ENCODE measurements at regions not wholly inside any gene's neighbourhood (a gene's known extent, or its start where the extent isn't known, plus 50 kb on each side); places are given as distances from the start of the nearest gene placed in this dataset.
"Not testable (repeated sequence)": the region's sequence is repeated elsewhere in the genome, so short reads cannot be mapped to it uniquely, and the experiment has no call there.

- not testable (repeated sequence) for H3K4me1 Mint-ChIP-seq, H3K27me3 Mint-ChIP-seq, DNase-seq, H3K36me3 Mint-ChIP-seq, H3K27ac Mint-ChIP-seq, H3K4me3 Mint-ChIP-seq
- H3K9me3 Mint-ChIP-seq: peaks cover 21% of the 10 kb centered on the region
Observed at GRCh38 chr4:33501587-33501986, 2742.7 kb downstream of the ARAP2 start.

GRCh38 chr4:33512397-33512796 lies 2731.9 kb downstream of the ARAP2 start:
- no peak for DNase-seq
- H3K4me1 Mint-ChIP-seq: no peaks in the 10 kb centered on the region
- H3K27me3 Mint-ChIP-seq: no peaks in the 10 kb centered on the region
- H3K9me3 Mint-ChIP-seq: peaks cover 6% of the 10 kb centered on the region
- H3K4me3 Mint-ChIP-seq: no peak overlapping the region
- no peaks in the 10 kb centered on the region for H3K36me3 Mint-ChIP-seq
- no peak overlapping the region for H3K27ac Mint-ChIP-seq

GRCh38 chr4:33518856-33519255 lies 2725.5 kb downstream of the ARAP2 start:
- Mint-ChIP-seq H3K4me1 (no peaks in the 10 kb centered on the region), H3K36me3 (no peaks in the 10 kb centered on the region), H3K27me3 (no peaks in the 10 kb centered on the region), H3K9me3 (peaks cover 3% of the 10 kb centered on the region), H3K4me3 (no peak overlapping the region), H3K27ac (no peak overlapping the region)
- no peak for DNase-seq

- Mint-ChIP-seq H3K4me1 (no peaks in the 10 kb centered on the region), H3K9me3 (peaks cover 1% of the 10 kb centered on the region), H3K36me3 (no peaks in the 10 kb centered on the region), H3K4me3 (no peak overlapping the region), H3K27ac (no peak overlapping the region), H3K27me3 (no peaks in the 10 kb centered on the region)
- DNase-seq: no peak
Observed at GRCh38 chr4:33532821-33533220, 2711.5 kb downstream of the ARAP2 start.

GRCh38 chr4:33536898-33537297 lies 2707.4 kb downstream of the ARAP2 start:
- Mint-ChIP-seq H3K27me3 (no peaks in the 10 kb centered on the region), H3K4me3 (no peak overlapping the region), H3K36me3 (no peaks in the 10 kb centered on the region), H3K9me3 (no peaks in the 10 kb centered on the region), H3K4me1 (no peaks in the 10 kb centered on the region), H3K27ac (no peak overlapping the region)
- DNase-seq: no peak

- no peak overlapping the region for H3K4me3 Mint-ChIP-seq
- no peak overlapping the region for H3K27ac Mint-ChIP-seq
- no peak for DNase-seq
- H3K27me3 Mint-ChIP-seq: no peaks in the 10 kb centered on the region
- H3K36me3 Mint-ChIP-seq: no peaks in the 10 kb centered on the region
- no peaks in the 10 kb centered on the region for H3K9me3 Mint-ChIP-seq
- H3K4me1 Mint-ChIP-seq: no peaks in the 10 kb centered on the region
Observed at GRCh38 chr4:33537527-33537926, 2706.8 kb downstream of the ARAP2 start.

- DNase-seq: no peak
- no peak overlapping the region for H3K4me3 Mint-ChIP-seq
- no peaks in the 10 kb centered on the region for H3K4me1 Mint-ChIP-seq
- H3K36me3 Mint-ChIP-seq: no peaks in the 10 kb centered on the region
- no peaks in the 10 kb centered on the region for H3K27me3 Mint-ChIP-seq
- no peaks in the 10 kb centered on the region for H3K9me3 Mint-ChIP-seq
- H3K27ac Mint-ChIP-seq: no peak overlapping the region
Observed at GRCh38 chr4:33543941-33544450, 2700.3 kb downstream of the ARAP2 start.

- H3K4me3 Mint-ChIP-seq: no peak overlapping the region
- H3K27ac Mint-ChIP-seq: no peak overlapping the region
- no peaks in the 10 kb centered on the region for H3K27me3 Mint-ChIP-seq
- H3K4me1 Mint-ChIP-seq: no peaks in the 10 kb centered on the region
- peaks cover 24% of the 10 kb centered on the region for H3K9me3 Mint-ChIP-seq
- DNase-seq: no peak
- H3K36me3 Mint-ChIP-seq: no peaks in the 10 kb centered on the region
Observed at GRCh38 chr4:33551244-33551643, 2693.1 kb downstream of the ARAP2 start.

- Mint-ChIP-seq H3K36me3 (no peaks in the 10 kb centered on the region), H3K4me3 (no peak overlapping the region), H3K27me3 (no peaks in the 10 kb centered on the region), H3K27ac (no peak overlapping the region), H3K9me3 (peaks cover 3% of the 10 kb centered on the region), H3K4me1 (no peaks in the 10 kb centered on the region)
- DNase-seq: no peak
Observed at GRCh38 chr4:33561259-33561658, 2683.1 kb downstream of the ARAP2 start.

- Mint-ChIP-seq H3K4me3 (no peak overlapping the region), H3K27ac (no peak overlapping the region), H3K36me3 (no peaks in the 10 kb centered on the region), H3K4me1 (no peaks in the 10 kb centered on the region), H3K27me3 (no peaks in the 10 kb centered on the region), H3K9me3 (no peaks in the 10 kb centered on the region)
- DNase-seq: no peak
Observed at GRCh38 chr4:33566649-33567048, 2677.7 kb downstream of the ARAP2 start.

GRCh38 chr4:33577791-33578190 lies 2666.5 kb downstream of the ARAP2 start:
- H3K27ac Mint-ChIP-seq: no peak overlapping the region
- no peak for DNase-seq
- no peaks in the 10 kb centered on the region for H3K4me1 Mint-ChIP-seq
- H3K4me3 Mint-ChIP-seq: no peak overlapping the region
- no peaks in the 10 kb centered on the region for H3K36me3 Mint-ChIP-seq
- H3K27me3 Mint-ChIP-seq: no peaks in the 10 kb centered on the region
- H3K9me3 Mint-ChIP-seq: peaks cover 9% of the 10 kb centered on the region

- DNase-seq: no peak
- Mint-ChIP-seq H3K36me3 (no peaks in the 10 kb centered on the region), H3K9me3 (peaks cover 3% of the 10 kb centered on the region), H3K4me1 (no peaks in the 10 kb centered on the region), H3K4me3 (no peak overlapping the region), H3K27ac (no peak overlapping the region), H3K27me3 (no peaks in the 10 kb centered on the region)
Observed at GRCh38 chr4:33579951-33580350, 2664.4 kb downstream of the ARAP2 start.

GRCh38 chr4:33592701-33593100 lies 2651.6 kb downstream of the ARAP2 start:
- no peak overlapping the region for H3K27ac Mint-ChIP-seq
- no peaks in the 10 kb centered on the region for H3K36me3 Mint-ChIP-seq
- no peaks in the 10 kb centered on the region for H3K4me1 Mint-ChIP-seq
- no peak for DNase-seq
- H3K4me3 Mint-ChIP-seq: no peak overlapping the region
- peaks cover 20% of the 10 kb centered on the region for H3K9me3 Mint-ChIP-seq
- no peaks in the 10 kb centered on the region for H3K27me3 Mint-ChIP-seq

- no peaks in the 10 kb centered on the region for H3K4me1 Mint-ChIP-seq
- H3K27me3 Mint-ChIP-seq: no peaks in the 10 kb centered on the region
- no peak for DNase-seq
- no peaks in the 10 kb centered on the region for H3K36me3 Mint-ChIP-seq
- peaks cover 8% of the 10 kb centered on the region for H3K9me3 Mint-ChIP-seq
- H3K4me3 Mint-ChIP-seq: no peak overlapping the region
- no peak overlapping the region for H3K27ac Mint-ChIP-seq
Observed at GRCh38 chr4:33606951-33607350, 2637.4 kb downstream of the ARAP2 start.

- H3K4me3 Mint-ChIP-seq: no peak overlapping the region
- no peaks in the 10 kb centered on the region for H3K27me3 Mint-ChIP-seq
- H3K27ac Mint-ChIP-seq: no peak overlapping the region
- H3K36me3 Mint-ChIP-seq: no peaks in the 10 kb centered on the region
- H3K4me1 Mint-ChIP-seq: no peaks in the 10 kb centered on the region
- peaks cover 10% of the 10 kb centered on the region for H3K9me3 Mint-ChIP-seq
- no peak for DNase-seq
Observed at GRCh38 chr4:33616121-33616520, 2628.2 kb downstream of the ARAP2 start.

- H3K4me1 Mint-ChIP-seq: no peaks in the 10 kb centered on the region
- no peak overlapping the region for H3K4me3 Mint-ChIP-seq
- no peak for DNase-seq
- no peak overlapping the region for H3K27ac Mint-ChIP-seq
- H3K9me3 Mint-ChIP-seq: peaks cover 18% of the 10 kb centered on the region
- no peaks in the 10 kb centered on the region for H3K27me3 Mint-ChIP-seq
- H3K36me3 Mint-ChIP-seq: no peaks in the 10 kb centered on the region
Observed at GRCh38 chr4:33625748-33626147, 2618.6 kb downstream of the ARAP2 start.

GRCh38 chr4:33626221-33626620 lies 2618.1 kb downstream of the ARAP2 start:
- Mint-ChIP-seq H3K27ac (no peak overlapping the region), H3K9me3 (peaks cover 17% of the 10 kb centered on the region), H3K36me3 (no peaks in the 10 kb centered on the region), H3K4me1 (no peaks in the 10 kb centered on the region), H3K4me3 (no peak overlapping the region), H3K27me3 (no peaks in the 10 kb centered on the region)
- no peak for DNase-seq
